GM12873 (cell line): ENCODE measurements at regions not wholly inside any gene's neighbourhood (a gene's known extent, or its start where the extent isn't known, plus 50 kb on each side); places are given as distances from the start of the nearest gene placed in this dataset.

Source experiments
- TF ChIP-seq, protein P1 (sequence below): IDR thresholded peaks from 2 replicates; pipeline ENCODE4 v1.5.1; 2012; ENCODE audit warnings: low read depth, mild to moderate bottlenecking, moderate library complexity, low read length, control low read depth; ENCODE audit not compliant: insufficient read depth; ENCODE audit errors: missing control alignments

DNA sequence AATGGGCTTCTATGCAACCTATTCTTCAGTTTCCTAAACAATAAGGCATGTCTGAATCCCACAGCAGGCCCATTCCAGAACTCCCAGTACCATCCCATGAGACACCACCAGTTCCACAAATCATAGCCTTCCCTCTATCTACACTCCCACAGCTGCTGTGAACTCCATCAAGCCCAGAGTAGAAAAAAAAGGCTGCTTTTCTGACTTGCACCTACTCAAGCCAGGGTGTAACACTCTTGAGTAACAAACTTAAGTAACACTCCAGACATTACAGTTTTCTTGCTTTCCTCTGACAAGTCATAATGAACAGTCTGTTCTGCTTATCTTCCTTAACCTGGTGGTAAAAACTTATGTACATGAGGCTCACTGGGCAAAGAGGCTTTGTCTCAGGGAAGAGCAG lies 283.1 kb downstream of the NFKBIZ start:
- TF ChIP-seq, protein P1, sequence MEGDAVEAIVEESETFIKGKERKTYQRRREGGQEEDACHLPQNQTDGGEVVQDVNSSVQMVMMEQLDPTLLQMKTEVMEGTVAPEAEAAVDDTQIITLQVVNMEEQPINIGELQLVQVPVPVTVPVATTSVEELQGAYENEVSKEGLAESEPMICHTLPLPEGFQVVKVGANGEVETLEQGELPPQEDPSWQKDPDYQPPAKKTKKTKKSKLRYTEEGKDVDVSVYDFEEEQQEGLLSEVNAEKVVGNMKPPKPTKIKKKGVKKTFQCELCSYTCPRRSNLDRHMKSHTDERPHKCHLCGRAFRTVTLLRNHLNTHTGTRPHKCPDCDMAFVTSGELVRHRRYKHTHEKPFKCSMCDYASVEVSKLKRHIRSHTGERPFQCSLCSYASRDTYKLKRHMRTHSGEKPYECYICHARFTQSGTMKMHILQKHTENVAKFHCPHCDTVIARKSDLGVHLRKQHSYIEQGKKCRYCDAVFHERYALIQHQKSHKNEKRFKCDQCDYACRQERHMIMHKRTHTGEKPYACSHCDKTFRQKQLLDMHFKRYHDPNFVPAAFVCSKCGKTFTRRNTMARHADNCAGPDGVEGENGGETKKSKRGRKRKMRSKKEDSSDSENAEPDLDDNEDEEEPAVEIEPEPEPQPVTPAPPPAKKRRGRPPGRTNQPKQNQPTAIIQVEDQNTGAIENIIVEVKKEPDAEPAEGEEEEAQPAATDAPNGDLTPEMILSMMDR = no peak

DNA sequence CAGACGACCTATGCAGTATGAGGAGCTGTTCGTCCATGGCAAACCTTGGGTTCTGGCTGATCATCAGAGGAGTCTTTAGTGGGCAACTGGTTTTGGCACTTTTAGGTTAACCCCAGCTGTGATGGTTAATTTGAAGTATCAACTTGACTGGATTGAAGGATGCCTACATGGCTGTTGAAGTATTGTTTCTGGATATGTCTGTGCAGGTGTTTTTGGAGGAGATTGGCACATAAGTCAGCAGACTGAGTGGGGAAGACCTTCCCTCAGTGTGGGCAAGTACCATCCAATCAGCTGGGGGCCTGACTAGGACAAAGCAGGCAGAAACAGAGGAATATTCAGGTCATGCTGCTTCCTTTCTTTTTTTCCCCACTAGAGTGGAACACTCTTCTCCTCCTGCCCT lies 284.1 kb downstream of the NFKBIZ start:
- TF ChIP-seq, protein P1 = no peak

DNA sequence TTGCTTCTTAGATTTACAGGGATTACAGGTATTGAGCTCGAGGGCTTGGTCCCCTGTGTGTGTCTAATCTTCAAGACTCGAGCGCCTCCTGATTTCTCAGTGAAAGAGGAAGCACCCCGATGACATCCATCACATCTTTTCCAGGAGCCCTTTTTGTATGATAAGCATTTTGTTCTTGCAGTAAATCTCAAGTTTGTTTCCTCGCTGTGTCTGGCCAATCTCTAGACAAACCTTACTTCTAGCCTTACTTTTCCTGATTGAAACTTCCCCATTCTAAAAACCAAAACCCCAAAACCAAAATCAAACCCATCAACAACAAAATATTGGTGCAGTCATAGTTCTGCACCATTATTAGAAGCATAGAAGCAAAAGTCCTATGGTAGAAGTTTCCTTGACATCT lies 286.0 kb downstream of the NFKBIZ start:
- TF ChIP-seq, protein P1 = no peak

- TF ChIP-seq, protein P1 = no peak
These were observed 286.9 kb downstream of the NFKBIZ start for GRCh38 chr3:102136183-102136582.

GRCh38 chr3:102140116-102140515 lies 290.8 kb downstream of the NFKBIZ start:
- TF ChIP-seq, protein P1 = no peak

GRCh38 chr3:102141096-102141927 lies 292.0 kb downstream of the NFKBIZ start:
- TF ChIP-seq, protein P1 = no peak

- TF ChIP-seq, protein P1 = no peak
These were observed 292.6 kb downstream of the NFKBIZ start for GRCh38 chr3:102141928-102142239.
